LNCaP clone FGC (cell line): ENCODE measurements at regions not wholly inside any gene's neighbourhood (a gene's known extent, or its start where the extent isn't known, plus 50 kb on each side); places are given as distances from the start of the nearest gene placed in this dataset.

Source experiments
- DNase-seq: peaks from one replicate; pipeline ENCODE4 v3.0.0-alpha.2; 2011; ENCODE audit warnings: low read depth
- H3K4me3 ChIP-seq: 2 replicates; pipeline ENCODE4 v1.5.1; 2011; ENCODE audit warnings: mild to moderate bottlenecking, low read depth, low read length, control low read depth
- TF ChIP-seq, protein P1 (sequence below): IDR thresholded peaks from 2 replicates; pipeline ENCODE4 v1.5.1; 2012; ENCODE audit warnings: mild to moderate bottlenecking; ENCODE audit not compliant: control insufficient read depth, insufficient read depth; ENCODE audit errors: extremely low read depth

DNA sequence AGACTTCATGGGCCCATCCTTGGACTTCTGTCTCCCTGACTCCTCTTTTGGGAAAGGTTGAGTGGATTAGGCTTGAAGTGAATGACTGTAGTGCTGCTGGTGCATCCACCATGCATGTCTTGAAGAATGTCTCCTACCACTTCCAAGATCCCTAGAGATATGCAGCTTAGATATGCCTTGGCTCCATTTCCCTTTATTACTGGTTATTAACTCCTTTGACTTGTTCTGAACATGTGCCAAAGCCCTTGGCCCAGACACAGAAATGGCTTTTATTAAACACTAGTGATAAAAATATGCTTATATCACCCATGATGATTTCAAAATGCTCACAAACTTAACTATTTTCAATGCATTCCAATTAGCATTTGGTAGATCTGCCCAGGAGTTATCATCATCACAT lies 90.0 kb upstream of the SLC14A2 start:
- no peak overlapping the region for H3K4me3 ChIP-seq
- DNase-seq: no peak
- TF ChIP-seq, protein P1, sequence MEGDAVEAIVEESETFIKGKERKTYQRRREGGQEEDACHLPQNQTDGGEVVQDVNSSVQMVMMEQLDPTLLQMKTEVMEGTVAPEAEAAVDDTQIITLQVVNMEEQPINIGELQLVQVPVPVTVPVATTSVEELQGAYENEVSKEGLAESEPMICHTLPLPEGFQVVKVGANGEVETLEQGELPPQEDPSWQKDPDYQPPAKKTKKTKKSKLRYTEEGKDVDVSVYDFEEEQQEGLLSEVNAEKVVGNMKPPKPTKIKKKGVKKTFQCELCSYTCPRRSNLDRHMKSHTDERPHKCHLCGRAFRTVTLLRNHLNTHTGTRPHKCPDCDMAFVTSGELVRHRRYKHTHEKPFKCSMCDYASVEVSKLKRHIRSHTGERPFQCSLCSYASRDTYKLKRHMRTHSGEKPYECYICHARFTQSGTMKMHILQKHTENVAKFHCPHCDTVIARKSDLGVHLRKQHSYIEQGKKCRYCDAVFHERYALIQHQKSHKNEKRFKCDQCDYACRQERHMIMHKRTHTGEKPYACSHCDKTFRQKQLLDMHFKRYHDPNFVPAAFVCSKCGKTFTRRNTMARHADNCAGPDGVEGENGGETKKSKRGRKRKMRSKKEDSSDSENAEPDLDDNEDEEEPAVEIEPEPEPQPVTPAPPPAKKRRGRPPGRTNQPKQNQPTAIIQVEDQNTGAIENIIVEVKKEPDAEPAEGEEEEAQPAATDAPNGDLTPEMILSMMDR: no peak

DNA sequence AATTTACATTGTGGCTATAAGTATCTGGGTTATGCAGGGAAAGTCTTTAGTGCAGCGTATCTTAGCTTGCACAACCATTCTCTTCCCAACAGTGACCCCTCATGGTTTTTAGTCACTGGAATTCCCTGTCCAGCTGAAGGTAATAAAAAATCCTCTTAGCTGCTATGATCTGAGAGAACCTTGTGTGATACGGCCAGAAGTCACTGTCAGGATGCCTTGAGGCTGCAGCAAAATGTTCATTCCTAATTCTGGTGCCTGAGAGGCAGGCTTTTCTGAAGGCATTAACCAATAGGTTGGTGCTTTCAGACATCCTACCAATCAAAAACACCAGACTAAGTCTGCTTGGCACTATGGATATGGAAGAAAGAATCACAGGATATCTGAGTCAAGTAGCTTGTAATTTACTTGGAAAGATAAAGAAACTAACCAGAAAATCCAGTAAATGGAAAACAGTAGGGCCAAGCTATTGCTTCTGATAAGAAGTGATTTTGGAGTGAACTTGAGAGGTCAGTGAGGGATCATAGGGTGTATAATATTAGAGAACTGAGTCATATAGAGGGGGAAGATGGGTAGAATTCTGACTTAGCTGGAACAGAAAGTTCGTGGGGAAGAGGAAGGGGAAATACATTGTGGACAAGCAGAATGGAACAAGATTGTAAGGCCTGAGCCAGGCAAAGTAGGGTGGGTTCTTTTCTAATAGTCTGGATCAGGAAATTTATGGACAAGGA lies 89.0 kb upstream of the SLC14A2 start:
- TF ChIP-seq, protein P1: 0 out of 2 replicates have a peak, but pooled peaks have one; percentile 12
- DNase-seq: no peak
- H3K4me3 ChIP-seq: no peak overlapping the region

DNA sequence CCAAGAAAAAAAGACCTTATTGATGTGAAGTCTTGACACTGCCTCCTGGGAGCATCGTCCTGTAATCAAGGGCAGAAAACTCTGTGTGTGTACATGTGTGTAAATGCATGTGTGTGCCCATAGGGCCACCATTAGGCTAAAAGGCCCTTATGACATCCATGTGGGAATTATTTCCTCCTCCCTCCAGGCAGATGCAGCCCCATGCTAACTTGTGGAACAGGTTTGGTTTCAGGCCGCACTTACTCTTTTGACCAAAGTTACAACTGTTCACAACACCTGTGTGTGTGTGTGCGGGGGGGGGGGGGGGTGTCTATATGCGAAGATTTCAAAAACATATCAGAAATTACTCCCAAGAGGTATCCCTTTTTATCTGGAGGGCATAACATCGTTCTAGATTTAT lies 87.4 kb upstream of the SLC14A2 start:
- TF ChIP-seq, protein P1: no peak
- H3K4me3 ChIP-seq: no peak overlapping the region
- peak; percentile 8 for DNase-seq

DNA sequence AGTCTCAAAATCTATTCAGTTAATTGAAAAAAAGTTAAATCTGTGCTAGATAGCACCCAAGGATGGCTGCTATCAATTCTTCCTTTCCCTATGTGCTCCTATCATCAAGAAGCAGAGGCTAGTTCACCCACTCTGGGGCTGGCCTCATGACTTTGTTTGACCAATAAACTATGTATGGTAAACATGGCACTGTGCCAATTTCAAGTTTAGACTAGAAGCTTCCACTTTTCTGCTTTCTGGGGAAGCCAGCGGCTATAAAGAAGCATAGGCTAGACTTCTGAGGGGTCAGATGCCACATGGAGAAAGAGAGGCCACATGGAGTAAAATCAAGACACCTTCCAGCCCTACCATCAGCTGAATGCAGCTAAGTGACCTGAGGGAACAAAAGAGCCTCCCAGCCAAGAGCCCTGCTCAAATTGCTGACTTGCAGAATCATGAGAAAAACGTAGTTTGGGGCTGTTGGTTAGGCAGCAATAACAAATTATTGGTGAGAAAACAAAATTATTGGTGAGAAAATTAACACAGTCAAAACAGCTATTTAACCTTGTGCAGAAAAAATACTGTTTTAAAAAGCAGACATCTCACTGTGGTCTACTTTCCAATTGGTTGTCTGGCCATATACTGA lies 86.5 kb upstream of the SLC14A2 start:
- TF ChIP-seq, protein P1: no peak
- no peak overlapping the region for H3K4me3 ChIP-seq
- no peak for DNase-seq

DNA sequence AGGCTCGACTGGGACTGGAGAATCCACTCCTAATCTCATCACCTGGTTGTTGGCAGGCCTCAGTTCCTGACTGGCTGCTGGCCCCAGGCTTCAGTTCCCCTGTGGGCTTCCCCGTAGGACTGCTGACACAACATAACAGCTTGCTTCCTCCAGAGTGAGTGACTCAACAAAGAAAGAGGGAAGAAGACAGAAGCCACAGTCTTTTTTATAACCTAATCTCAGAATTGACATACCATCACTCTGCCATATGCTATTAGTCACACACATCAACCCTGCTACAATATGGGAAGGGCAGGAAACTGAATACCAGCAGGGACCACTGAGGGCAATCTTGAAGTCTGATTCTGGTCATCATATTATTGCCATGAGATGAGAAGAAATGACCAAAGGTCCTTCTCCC lies 76.8 kb upstream of the SLC14A2 start:
- DNase-seq: no peak
- H3K4me3 ChIP-seq: no peak overlapping the region
- TF ChIP-seq, protein P1: no peak

DNA sequence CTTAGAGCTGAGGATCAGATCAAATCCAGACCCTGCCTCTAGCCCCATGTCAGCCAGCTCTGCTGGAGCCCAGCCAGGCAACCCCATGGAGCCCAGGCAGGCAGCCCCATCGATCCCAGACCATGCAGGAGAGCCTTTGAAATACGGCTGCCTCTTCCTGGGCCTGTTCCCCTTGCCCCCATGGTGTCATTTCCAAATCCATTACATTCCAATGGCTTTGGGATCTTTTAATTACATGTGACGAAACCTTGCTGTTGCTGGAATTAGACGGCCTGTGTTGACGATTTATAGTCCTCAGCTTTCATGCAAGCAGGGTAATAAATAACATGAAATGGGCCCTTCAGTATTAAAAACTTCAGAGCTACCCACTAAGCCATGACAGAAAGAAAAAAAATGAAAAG lies 75.8 kb upstream of the SLC14A2 start:
- H3K4me3 ChIP-seq: no peak overlapping the region
- no peak for DNase-seq

More for the DNA sequence above, 75.8 kb upstream of the SLC14A2 start:
- TF ChIP-seq, protein P1: no peak
